IPS-NIHi11 (cell line): ENCODE measurements at regions not wholly inside any gene's neighbourhood (a gene's known extent, or its start where the extent isn't known, plus 50 kb on each side); places are given as distances from the start of the nearest gene placed in this dataset.

Source experiments
- DNase-seq: peaks from one replicate; pipeline ENCODE4 v3.0.0; 2012; ENCODE audit warnings: mixed read lengths, low spot score

DNA sequence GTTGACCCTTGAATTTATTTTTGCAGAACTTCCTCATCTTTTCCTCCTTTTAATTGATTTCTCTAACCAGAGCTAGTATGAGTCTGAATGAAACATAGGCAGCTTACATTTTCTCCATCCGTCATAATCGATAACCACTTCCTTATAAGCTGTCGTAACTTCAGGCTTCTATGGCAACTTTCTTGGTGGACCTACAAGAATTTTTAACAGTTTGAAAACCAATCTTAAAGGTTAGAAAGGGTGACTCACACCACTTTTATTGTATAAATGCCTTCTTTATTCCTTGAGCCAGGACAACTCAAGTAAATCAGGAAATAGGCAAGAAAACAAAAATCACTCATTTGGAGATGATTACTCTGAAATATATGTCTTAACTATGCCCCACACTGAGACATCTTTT lies 105.7 kb upstream of the KL start:
- DNase-seq = no peak

- DNase-seq = peak; percentile 73
Measured at GRCh38 chr13:32911506-32911905, 104.7 kb upstream of the KL start.

GRCh38 chr13:32914686-32915085 lies 101.5 kb upstream of the KL start:
- DNase-seq = no peak

- DNase-seq = no peak
Measured at GRCh38 chr13:32917504-32917903, 98.7 kb upstream of the KL start.

GRCh38 chr13:32923725-32924124 lies 92.5 kb upstream of the KL start:
- no peak for DNase-seq

GRCh38 chr13:32924886-32925285 lies 91.3 kb upstream of the KL start:
- DNase-seq = no peak

DNA sequence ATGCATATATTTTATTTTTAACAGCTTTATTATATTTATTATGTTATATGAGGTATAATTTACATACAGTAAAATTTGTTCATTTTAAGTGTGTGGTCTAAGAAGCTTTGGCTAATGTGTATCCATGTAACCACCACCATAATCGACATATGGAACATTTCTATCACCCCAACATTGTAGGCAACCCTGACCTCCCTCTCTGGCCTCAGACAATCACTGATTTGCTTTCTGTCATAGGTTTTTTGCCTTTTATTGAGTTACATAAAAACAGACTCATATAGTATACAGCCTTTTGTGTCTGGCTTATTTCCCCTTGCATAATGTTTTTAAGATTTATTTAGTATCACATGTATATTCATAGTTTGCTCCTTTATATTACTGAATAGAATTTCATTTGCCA lies 90.7 kb upstream of the KL start:
- no peak for DNase-seq

GRCh38 chr13:32932376-32932775 lies 83.8 kb upstream of the KL start:
- DNase-seq = no peak

GRCh38 chr13:32936716-32937115 lies 79.5 kb upstream of the KL start:
- DNase-seq = no peak

- no peak for DNase-seq
Measured at GRCh38 chr13:32938314-32938713, 77.9 kb upstream of the KL start.

GRCh38 chr13:32938907-32939306 lies 77.3 kb upstream of the KL start:
- DNase-seq = no peak

DNA sequence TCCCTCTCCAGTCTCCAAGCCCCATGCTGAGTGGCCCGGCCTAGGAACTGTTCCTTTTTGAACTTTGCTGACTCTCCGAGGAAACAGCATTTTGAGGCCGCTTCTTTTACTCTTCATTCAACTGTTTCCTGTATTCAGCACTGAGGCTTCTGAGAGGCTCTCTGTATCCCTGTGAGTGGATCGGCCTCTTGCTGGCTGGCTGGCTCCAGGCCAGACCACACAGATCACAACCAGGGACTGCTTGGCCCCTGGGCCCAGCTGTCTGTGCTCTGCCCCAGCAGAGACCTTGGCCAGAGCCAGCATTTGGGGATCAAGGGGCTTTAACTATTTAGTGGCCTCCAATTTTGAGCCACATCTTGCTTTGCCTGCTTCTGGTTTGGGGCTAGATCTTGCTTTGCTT lies 75.6 kb upstream of the KL start:
- no peak for DNase-seq

GRCh38 chr13:32941368-32941767 lies 74.9 kb upstream of the KL start:
- DNase-seq = no peak

DNA sequence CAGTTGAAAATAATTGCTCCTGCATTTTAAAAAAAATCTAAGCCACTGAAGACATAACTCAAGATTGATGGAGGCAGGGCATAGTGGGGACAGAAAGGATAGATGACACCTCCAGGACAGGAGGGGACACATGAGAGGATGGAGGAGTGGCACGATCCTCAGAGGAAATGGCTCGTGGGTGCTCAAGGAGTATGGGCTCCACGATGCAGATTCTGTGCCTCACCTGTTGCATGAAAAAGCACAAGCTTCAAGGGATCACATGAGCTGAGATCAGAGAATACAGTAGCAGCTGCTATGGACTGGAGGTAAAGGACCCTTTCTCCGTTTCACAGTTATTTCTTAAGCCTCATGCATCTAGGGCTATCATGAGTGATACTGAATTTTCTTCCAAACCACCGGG lies 69.7 kb upstream of the KL start:
- DNase-seq = no peak

DNA sequence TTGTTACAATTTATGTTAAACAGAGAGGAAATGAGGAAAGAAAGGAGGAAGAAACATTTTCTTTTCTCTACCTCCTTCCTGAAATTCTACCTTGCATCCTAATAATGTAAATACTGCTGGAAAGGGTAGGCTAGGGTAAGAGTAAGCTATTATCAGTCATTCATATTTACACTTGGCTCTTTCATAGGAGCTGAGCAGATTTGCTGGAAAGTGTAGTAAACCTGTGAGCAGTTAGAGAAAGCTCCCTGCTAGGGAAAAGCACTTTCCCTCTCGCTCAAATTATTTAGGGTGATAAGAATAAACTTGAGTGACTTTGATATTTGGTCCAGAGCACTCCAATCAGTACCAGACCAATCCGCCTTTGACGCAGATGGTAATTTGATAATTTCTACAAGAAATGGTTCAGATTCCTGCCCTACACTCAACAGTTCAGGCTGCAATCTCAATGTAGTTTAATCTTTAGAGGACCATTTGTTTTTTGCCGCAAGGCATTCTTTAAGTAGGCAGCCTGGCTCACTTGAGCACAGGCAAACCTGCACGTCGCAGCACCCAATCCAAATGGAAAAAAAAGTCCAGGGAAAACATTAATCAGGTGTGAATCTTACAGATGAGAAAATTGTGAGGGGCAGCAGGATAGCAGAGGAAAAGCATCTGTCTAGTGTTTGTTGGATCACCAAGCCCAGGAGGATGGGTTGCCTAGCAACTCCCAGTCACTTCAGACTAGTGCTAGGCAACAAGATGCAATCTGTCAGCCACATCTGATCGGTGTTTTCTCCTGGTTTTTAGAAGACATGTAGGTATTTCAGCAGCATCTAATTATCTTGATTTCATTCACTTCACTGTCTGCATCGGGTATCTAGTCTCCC lies 68.6 kb upstream of the KL start:
- no peak for DNase-seq

DNA sequence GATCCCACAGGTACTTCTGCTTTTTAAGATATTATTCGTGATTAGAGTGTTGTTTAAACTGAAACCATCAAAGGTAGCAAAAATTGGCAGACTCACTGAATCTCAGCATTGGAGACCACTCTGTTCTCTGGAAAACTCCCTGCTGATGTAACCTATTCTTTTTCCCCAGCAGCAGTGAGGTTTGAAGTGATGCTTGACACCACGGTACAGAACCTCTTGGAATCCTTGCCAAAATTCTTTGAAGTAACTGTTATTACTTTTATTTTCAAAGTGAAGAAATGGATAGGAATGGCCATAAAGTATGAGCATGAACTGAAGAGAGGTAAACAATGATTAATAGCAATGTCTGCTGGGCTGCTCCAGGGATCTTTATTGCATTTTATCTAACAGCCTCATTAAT lies 66.4 kb upstream of the KL start:
- DNase-seq = no peak

DNA sequence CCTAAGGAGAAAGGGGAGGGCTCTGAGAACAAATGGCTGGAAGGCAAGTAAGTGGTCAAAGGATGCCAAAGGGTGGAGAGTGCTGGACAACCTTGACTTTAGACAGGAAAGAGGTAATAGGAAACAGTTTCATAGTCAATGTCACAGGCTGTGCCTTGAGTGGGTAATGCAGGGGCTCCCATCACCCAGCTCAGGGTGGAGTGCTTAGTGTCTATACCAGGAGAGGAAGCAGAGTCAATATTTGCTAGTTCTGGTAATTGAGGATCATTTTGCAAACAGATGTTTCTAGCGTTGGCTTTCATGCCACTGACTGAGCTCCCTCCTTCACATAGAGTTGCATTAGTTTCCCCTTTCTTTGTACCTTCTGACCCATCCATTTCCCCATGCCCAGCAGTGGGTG lies 64.6 kb upstream of the KL start:
- DNase-seq = no peak

GRCh38 chr13:32955881-32956594 lies 60.2 kb upstream of the KL start:
- no peak for DNase-seq

GRCh38 chr13:32956595-32956933 lies 59.7 kb upstream of the KL start:
- no peak for DNase-seq

GRCh38 chr13:32960626-32961025 lies 55.6 kb upstream of the KL start:
- DNase-seq = no peak

GRCh38 chr13:32961724-32962123 lies 54.5 kb upstream of the KL start:
- DNase-seq = no peak

DNA sequence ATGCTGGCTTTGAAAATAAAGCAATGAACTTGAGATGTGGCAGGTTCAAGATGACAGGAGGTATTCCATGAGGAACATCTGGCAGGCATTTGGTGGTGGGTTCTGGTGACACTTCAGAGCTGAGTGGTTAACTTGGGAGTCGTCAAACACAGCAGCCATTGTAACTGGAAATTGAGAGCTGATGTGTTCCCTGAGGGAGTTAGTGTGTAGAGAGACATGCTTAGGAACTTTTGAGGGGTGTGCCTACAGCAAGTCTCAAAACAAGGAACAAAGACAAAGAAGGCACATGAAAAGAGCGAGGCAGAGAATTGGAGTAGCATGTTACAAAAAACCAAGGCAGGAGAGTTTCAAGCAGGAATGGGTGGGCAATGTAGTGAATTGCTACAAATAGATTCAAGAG lies 53.9 kb upstream of the KL start:
- no peak for DNase-seq

- no peak for DNase-seq
Measured at GRCh38 chr13:32964987-32965386, 51.2 kb upstream of the KL start.
